ENCODE measurements at regions not wholly inside any gene's neighbourhood (a gene's known extent, or its start where the extent isn't known, plus 50 kb on each side); places are given as distances from the start of the nearest gene placed in this dataset.

DNA sequence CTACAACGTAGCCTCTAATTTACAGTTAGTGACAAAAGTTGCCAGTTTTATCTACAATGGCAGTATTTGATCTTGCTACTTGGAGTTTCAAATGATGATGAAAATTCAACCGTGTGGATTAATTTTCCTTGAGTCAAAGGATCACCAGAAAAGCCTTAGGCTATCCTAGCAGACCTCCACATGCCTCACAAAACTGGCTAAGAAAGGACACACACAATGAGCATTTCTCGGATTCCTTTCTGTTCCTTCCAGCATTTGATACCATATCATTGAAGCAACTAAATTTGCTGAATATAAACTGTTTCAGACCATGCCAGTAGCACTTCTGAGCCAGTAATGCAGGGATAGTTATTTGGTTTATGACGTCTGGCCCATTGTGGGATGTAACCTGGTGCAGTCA is 587.4 kb upstream of the MDFIC2 start:
- DNase-seq (ENCODE audit: extremely low spot score) = no peak
- TF ChIP-seq, protein P1, sequence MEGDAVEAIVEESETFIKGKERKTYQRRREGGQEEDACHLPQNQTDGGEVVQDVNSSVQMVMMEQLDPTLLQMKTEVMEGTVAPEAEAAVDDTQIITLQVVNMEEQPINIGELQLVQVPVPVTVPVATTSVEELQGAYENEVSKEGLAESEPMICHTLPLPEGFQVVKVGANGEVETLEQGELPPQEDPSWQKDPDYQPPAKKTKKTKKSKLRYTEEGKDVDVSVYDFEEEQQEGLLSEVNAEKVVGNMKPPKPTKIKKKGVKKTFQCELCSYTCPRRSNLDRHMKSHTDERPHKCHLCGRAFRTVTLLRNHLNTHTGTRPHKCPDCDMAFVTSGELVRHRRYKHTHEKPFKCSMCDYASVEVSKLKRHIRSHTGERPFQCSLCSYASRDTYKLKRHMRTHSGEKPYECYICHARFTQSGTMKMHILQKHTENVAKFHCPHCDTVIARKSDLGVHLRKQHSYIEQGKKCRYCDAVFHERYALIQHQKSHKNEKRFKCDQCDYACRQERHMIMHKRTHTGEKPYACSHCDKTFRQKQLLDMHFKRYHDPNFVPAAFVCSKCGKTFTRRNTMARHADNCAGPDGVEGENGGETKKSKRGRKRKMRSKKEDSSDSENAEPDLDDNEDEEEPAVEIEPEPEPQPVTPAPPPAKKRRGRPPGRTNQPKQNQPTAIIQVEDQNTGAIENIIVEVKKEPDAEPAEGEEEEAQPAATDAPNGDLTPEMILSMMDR (IDR thresholded peaks at IDR 0.05; ENCODE audit: control extremely low read depth, extremely low read depth, low read depth, missing control alignments) = no peak
- ChIA-PET POLR2A (no interaction called here), CTCF (interaction anchor here (0.8 kb wide), 1 partner anchor 16 kb away, joined by 3 read pairs; no protein-coding TSS in a partner anchor)

DNA sequence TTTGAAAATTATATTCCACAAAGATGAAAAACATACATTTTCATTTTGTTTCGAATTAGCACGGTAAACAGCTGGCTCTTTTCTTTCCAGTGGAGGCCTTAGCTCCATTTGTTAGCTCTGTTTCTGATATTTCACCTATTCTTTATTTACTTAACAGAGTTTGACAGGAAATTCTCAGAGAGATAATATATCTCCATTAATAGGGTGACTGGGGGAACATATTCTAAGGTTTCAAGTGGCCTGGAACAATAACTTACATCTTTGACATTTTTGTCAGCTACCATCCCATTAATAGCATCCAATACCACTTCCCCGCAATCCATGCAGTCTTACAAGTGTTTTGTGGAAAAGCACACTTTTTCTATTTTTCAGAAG is 577.6 kb upstream of the MDFIC2 start:
- DNase-seq (ENCODE audit: extremely low spot score) = no peak
- POLR2A ChIA-PET = no interaction called here
- TF ChIP-seq, protein P1 (IDR thresholded peaks at IDR 0.05; ENCODE audit: control extremely low read depth, extremely low read depth, low read depth, missing control alignments) = no peak
- CTCF ChIA-PET = interaction anchor here (0.7 to 1.3 kb wide), 2 partner anchors 15 to 34 kb away, joined by 3 read pairs; no protein-coding TSS in a partner anchor

DNA sequence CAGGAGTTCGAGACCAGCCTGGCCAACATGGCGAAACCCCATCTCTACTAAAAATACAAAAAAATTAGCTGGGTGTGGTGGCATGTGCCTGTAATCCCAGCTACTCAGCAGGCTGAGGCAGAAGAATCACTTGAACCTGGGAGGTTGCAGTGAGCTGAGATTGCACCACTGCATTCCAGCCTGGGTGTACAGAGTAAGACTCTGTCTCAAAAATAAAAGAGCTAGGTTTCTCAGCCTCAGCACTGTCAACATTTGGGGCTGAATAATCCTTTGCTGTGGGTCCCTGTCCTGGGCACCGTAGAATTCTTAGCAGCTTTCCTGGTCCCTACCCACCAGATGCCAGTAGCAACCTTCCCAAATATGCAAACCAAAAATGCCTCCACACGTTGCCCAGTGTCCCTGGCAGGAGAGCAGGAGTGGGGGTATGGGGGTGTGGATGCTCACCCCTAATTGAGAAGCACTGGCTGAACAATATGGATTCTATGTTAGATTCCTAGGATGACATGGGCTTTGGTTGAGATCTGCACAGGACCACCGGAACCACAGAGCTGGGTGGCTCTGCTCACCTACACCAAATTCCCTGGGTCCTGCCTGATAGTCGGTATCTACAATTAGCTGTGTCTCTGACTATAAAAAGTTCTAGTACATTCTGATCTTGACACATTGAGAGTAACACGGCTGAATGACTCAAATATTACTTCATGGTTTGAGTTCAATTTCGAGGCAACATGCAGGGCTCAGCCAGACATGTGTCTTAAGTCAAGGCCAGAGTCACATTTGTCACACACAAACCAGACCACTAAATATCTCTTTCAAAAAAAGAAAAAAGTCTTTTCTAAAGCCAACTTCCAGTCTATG is 577.0 kb upstream of the MDFIC2 start:
- DNase-seq (ENCODE audit: extremely low spot score) = no peak
- POLR2A ChIA-PET = no interaction called here
- TF ChIP-seq, protein P1 (IDR thresholded peaks at IDR 0.05; ENCODE audit: control extremely low read depth, extremely low read depth, low read depth, missing control alignments) = no peak
- CTCF ChIA-PET = interaction anchor here (0.7 to 1.3 kb wide), 2 partner anchors 14 to 33 kb away, joined by 3 read pairs; no protein-coding TSS in a partner anchor

DNA sequence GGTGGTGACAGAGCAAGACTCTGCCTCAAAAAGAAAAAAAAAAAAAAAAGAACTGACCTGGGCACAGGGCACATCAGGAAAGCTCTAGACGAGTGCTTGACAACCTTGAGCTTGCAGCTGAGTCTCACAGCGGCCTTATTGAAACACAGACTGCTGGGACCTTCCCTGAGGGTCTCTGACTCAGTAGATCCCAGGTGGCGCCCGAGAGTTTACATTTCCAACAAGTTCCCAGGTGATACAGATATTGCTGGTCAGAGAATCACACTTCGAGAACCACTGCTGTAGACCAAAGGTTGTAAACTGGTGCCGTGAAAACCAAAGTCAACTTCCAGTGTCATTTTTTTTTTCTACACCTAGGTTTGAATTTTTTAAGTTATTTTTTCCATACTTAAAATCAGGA is 573.2 kb upstream of the MDFIC2 start:
- POLR2A ChIA-PET = no interaction called here
- TF ChIP-seq, protein P1 (IDR thresholded peaks at IDR 0.05; ENCODE audit: control extremely low read depth, extremely low read depth, low read depth, missing control alignments) = no peak
- DNase-seq (ENCODE audit: extremely low spot score) = no peak
- CTCF ChIA-PET = interaction anchor here (1.3 kb wide), 1 partner anchor 30 kb away, joined by 3 read pairs; no protein-coding TSS in a partner anchor

DNA sequence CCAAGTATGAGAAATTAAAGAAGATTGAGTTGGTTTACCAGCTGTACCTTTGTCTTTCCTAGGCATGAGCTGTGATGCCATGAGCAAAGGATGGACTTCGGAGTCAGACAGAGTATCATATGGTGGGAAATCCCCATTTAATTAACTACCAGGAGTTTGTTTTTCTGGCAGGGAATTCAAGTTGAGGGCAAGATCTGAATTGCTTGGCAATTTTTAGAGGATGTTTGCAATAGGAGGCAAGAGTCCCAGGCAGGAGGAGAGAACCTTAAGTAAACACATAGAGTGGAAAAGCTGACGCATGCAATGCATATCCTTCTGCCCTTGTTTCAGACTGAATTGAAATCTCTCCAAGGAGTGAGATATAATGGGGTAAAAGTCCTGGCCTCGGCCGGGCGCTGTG is 569.7 kb upstream of the MDFIC2 start:
- TF ChIP-seq, protein P1 (IDR thresholded peaks at IDR 0.05; ENCODE audit: control extremely low read depth, extremely low read depth, low read depth, missing control alignments) = no peak
- ChIA-PET CTCF (no interaction called here), POLR2A (no interaction called here)
- no peak for DNase-seq (ENCODE audit: extremely low spot score)

DNA sequence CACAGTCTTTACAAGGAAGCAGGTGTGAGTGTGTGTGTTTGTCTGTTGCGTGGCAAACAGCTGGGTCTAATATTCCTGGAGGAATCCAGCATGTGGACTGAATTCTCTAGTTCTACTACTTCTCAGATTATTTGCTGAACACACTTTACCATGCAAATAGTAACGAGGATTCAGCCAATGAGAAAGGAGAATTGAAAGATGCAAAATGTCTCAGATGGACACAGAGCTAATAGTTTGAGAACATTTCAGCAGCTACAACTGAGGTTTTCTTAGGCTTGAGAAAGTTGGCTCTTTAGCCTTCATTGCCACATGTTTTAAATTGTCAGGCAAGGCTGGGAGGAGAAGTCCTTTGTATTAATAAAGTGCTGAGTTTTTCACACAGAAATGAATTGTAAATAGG is 568.0 kb upstream of the MDFIC2 start:
- no peak for DNase-seq (ENCODE audit: extremely low spot score)
- POLR2A ChIA-PET = no interaction called here
- CTCF ChIA-PET = no interaction called here
- TF ChIP-seq, protein P1 (IDR thresholded peaks at IDR 0.05; ENCODE audit: control extremely low read depth, extremely low read depth, low read depth, missing control alignments) = no peak
